Skeletal muscle cell (primary cell): ENCODE measurements at regions not wholly inside any gene's neighbourhood (a gene's known extent, or its start where the extent isn't known, plus 50 kb on each side); places are given as distances from the start of the nearest gene placed in this dataset.

Experiments
- DNase-seq: peaks from one replicate; pipeline ENCODE4 v3.0.0-alpha.2; 2010; ENCODE audit warnings: low read depth
- H3K4me3 ChIP-seq: 2 replicates; pipeline ENCODE4 v1.5.1; 2011; ENCODE audit warnings: low read depth, mild to moderate bottlenecking, control low read depth, low read length, moderate library complexity

DNA sequence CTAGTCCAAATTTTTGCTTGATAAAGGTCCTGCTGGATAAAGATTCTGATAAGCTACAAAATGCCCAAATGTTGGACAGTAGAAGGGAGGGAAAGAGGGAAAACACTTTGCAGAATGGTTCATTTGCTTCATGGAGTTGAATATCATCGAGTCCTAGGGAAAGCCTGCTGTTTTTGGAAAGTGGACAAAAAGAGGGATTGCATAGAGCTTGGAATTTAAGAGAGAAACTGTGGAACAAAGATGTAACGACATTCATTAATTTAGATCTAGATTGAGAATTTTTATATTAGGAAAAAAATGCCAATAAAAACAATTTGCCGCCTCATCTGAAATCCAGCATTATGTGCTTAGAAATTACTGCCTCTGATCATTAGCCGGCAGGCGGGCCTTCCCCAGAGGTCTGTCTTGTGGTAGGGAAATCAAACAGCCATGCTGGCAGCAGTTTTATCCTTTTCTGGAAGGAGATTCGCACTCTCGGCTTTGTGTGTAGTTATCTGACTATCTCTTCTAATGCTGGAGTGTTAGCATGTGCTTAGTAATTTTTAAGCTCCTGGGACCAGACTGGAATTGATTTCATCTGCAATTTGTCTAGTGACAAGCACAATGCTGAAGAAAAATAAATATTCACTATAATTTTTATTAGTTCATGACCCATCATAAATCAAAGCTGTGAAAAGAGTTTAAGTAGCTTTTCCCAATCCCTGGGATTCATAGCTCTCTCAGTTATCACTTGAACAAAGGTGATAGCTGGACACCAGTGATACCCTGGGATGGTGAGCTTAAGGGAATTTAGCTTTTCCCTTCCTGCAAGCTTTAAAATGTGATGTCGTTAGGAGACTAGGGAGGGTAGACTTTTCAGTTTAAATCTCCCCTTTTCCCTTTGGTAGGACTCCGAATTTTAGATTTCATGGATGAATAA is 329.5 kb downstream of the PRL start:
- no peak for DNase-seq

DNA sequence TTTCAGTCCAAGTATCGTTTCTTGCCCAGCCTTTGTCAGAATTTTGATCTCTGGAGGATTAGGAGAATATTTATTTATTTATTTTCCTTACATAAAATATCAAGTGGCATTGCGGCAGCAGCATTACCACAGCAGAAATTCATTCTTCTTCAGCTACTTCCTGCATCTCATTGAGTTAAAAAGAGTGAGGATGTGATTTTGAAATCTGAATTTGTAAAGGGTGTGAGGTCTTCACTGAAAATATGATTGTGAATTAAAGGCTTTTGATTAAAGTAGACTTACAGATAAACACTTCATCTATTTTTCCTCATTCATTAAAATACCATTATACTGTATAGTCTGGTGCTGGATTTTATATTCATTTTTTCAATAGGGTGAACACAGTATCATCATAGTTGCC is 328.4 kb downstream of the PRL start:
- no peak overlapping the region for H3K4me3 ChIP-seq
- no peak for DNase-seq

More for the DNA sequence above, 329.5 kb downstream of the PRL start:
- no peak overlapping the region for H3K4me3 ChIP-seq

DNA sequence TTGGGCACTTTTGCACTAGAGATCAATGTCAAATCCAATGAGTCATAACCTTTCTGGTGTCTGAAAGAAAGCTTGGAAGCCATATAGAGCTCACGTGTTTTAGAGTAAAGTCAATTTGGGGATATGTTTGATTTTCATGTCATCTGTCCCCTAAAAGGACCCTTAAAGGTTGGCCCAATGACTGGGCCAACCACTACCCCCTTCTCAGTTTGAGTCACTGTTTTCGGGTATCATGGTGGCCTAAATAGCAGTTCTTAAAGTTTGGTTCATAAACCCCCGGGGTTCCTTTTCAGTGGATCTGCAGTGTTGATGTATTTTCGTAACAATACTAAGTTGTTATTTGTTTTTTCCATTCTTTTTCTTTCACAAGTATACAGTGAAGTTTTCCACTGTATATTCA is 327.6 kb downstream of the PRL start:
- DNase-seq = no peak
- no peak overlapping the region for H3K4me3 ChIP-seq

DNA sequence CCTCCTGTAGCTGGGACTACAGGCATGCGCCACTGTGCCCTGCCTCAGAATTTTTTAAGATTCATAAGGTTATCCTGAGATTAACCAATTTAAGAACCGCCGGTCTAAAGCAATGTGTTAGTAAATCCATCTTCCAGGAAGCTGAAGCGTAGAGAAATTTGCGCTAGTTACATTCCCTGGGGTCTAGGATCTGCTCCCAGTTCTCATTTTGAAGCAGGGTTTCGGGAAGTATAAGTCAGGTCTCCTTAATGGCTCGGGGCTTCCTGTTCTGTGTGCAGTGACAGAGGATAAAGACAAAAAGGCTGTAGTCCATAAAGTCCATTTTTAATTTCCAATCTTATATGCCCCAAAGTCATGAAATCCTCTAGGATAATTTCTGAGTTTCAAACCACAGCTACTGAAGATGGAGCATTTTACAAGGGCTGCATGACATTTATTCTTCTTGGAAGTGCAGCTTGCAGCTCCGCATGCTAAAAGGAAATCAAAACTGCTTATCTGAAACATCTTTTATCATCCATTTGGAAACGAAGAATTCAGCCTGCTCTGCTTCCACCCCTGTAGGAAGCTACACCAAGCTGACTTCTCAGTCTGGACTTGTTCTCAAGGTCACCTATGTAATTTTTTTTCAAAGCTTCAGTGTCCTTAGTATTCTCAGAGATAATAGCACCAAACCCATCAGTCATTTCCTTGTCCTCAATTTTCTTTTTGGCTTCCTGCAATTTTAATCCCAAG is 326.1 kb downstream of the PRL start:
- DNase-seq = no peak
- H3K4me3 ChIP-seq = no peak overlapping the region

DNA sequence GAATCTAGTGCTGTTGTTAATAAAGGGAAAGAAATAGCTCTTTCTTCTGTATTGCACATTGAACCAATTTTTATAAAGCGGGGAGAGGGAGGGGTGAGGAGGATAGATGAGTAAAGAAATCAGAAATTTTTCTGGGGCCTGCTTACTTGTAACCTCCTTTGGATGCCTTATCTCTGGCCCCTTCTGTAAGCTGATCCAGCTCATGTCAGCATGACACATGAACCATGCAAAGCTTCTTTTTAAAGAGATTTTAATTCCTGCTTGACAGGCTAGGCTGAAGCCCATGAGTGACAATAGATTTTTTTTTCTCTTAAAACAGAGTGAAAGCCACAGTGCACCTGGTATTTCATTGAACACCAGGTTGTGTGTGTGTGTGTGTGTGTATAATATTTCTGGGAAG is 325.3 kb downstream of the PRL start:
- no peak overlapping the region for H3K4me3 ChIP-seq
- DNase-seq = no peak

DNA sequence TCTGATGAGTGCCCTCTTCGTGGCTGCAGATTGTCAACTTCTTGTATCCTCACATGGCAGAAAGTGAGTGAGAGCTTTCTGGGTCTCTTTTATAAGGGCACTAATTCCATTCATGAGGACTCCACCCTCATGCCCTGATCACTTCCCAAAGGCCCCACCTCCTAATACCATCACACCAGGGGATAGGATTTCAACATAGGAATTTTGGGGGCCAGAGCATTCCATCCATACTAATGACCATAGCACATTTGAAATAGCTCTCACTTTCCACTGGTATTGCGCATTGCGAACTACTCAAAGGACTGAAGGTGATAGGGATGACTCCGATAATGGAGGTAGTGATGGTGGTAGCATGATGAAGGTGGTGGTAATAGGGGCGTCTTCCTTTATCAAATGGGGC is 324.3 kb downstream of the PRL start:
- DNase-seq = no peak
- no peak overlapping the region for H3K4me3 ChIP-seq

DNA sequence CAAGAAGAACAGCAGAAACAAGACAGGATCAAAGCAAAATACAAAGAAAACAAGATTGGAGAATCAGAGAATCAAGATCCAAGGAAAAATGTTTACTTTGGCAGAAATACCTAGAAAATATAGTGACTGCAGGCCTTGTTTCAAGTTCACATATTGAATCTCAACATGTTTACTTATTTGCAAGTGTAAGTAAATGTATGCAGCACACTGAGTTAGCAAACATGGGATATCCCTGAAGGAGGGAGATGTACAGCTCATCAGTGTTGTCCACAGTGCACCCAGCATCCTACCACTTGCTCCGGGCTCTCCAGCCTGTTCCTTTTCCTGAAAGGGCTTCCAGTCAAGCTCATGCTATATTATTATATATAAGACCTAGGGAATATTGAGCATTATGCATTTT is 319.5 kb downstream of the PRL start:
- H3K4me3 ChIP-seq = no peak overlapping the region
- DNase-seq = no peak

DNA sequence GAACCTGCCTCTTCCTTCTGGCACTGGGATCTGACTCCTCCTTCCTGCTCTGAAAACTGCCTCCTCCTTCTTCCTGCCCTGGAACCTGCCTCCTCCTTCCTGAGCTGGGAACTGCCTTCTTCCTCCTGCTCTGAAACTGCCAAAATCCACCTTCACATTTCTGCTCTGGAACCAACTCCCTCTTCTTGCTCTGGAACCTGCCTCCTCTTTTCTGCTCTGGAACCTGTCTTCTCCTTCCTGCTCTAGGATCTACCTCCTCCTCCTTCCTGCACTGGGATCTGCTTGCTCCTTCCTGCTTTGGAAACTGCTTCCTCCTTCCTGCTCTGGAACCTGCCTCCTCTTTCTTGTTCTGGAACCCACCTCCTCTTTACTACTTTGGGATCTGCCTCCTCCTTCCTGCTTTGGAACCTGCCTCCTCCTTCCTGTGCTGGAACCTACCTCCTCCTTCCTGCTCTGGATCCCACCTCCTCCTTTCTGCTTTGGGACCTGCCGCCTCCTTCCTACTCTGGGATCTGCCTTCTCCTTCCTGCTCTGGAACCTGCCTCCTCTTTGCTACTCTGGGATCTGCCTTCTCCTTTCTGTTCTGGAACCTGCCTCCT is 315.5 kb downstream of the PRL start:
- no peak overlapping the region for H3K4me3 ChIP-seq
- no peak for DNase-seq

DNA sequence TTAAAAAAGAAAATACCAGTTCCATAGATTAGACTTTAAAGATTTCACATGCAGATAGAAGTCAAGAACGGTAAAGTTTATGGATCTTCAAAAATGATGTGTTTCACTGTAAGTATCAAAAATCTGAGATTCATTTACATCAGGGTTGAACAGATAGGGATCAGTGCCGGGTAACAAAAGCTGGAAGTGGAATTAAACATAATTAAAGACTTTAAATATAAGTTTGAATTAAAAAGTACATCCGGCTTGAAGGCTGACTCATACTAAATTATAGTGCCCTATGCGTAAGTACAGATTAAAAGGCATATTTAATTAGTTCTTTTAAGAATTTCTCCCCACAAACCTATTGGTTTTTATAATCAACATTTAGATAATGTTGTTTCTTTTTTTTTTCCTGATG is 312.7 kb downstream of the PRL start:
- no peak overlapping the region for H3K4me3 ChIP-seq
- no peak for DNase-seq

DNA sequence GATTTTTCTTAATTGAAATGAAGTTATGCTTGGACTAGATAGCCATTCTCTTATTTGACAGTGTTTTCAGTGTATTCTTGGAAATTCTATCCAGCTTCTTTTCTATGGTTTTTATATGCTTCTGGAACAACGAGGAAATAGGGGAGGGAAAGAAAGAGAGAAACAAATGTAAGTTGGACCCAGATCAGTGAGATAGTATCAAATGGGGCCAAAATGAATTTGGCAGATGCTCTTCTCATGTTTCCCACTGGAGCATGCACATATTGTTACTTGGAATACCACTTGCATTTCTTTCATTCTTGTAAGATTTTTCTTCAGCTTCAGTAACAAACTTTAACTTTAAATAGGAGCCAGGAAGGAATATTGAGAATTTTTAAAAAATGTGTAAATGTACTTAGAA is 312.3 kb downstream of the PRL start:
- no peak for DNase-seq

DNA sequence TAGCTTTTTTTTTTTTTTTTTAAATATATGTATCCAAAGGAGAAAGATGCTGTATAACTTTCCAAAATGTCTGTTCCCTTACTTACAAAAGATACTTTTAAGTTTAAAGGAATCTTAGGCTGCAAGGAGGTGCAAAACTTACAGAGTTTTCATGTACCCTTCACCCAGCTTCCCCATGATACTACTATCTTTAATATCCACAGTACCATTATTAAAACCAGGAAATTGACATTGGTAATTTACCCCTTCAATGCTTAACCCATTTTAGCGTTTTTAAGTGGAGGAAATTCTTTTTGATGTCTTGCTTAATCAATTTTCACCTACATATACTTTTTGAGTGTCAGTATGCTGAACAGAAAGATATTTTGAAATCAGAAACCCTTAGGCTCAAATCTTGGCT is 310.9 kb downstream of the PRL start:
- DNase-seq = no peak
- H3K4me3 ChIP-seq = no peak overlapping the region

More for the DNA sequence above, 312.3 kb downstream of the PRL start:
- no peak overlapping the region for H3K4me3 ChIP-seq

DNA sequence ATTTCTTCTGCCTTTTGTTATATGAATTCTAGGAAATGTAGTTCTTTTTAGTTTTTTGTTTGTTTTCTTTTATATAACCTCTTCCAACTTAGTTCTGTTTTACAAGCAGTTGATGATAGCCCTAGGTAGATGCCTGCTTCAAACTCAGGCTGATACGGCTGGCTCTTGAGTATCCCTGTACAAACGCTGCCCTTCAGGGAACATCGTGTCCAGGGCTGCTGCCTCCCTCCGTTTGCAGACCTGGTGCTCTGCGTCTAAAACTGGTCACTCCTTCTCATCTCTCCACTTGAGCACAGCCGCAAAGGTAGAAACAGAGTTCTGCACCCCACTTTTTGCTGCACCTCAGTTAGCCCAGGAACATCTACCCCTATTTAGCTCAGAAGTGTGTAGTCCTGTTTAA is 310.1 kb downstream of the PRL start:
- no peak overlapping the region for H3K4me3 ChIP-seq
- no peak for DNase-seq

DNA sequence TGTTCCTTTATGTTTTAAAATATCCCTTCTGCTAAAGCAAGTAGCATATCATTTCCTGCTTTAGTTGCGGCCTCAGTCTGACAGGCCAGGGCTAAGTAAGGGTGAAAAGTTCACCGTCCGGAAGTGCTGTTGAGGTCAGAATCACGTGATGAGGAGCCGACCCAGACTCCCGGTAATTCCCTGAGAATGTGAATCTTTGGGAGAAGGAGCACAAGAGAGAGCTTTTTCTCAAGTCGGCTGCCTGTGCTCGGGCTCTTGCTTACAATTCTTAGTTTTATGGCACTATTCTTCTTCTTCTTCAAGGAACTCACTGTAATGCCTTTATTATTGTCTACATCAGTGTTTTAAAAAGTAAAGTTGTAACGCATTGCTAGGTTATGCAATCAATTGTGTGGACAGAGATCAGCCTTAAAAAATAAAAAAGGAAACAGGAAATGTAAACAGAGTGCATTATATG is 309.3 kb downstream of the PRL start:
- H3K4me3 ChIP-seq = no peak overlapping the region
- peak; percentile 62 for DNase-seq

DNA sequence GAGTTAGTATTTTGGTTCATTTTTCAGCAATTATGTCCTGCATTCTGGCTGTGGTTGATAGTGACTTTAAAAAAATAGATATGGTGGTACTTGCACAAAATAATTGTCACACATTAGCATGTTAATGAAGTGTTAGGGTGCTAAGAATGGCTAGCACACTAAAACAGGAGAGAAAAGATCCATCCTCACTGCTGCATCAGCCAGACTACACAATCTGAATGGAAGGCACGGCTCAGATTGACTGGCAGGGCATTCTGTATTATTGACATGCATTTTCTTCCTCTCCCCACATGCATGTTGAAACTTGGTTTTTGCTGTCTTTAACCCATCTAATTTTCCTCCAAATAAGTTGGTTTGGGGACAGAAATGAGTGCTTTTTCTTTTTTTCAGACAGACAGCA is 306.3 kb downstream of the PRL start:
- no peak overlapping the region for H3K4me3 ChIP-seq
- DNase-seq = no peak

DNA sequence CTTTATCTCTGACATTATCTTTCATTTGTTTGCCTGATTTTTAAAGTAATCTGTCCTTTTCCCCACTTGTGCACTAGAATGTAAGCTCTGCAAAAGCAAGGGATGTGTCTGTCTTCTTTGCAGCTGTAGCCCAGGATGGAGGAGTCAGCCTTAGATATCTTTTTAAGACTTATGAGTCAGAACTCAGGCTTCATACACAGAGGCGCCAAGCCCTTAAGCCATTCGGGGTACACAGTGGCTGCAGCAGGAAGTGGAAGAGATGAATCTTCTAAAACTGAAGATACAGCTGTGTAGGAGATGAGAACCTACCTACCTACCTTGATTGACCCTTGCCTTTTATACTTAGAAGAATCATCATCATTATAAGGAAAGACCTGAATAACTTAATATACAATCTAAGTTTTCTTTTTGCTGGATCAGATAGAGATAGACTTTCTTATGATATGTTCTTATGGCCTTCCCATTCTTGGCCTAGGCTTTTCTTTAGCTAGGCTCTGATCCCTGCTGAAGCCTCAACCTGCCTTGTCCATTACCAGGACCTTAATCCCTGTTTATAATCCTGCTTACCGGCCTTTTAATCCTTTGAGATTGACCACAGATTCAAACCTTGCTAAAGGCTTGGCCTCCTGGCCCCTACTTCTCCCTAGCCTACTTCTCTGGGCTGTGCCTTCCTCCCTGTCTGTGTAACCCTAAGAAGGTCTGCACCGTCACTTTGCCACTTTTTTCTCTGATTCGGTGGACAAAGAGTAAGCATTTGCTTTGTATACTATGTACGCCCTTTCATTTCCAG is 304.5 kb downstream of the PRL start:
- peak; percentile 37 for DNase-seq
- no peak overlapping the region for H3K4me3 ChIP-seq

DNA sequence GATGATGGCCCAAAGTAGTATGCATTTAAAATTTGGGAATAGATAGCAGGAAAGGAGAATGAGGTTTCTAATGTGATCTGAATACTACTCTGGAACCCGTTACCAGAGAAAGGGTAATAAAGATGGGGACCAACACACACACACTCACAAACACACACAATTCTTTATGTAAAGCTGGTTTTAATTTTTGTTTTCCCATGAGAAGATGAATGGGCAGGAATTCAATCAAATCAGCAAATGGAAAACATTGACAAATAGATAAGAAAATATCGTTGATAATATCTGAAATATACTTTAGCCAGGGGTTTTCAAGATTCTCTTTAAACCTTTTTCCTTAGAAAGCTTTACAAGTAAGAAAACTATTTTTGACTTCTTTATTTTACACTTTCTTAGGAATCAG is 303.0 kb downstream of the PRL start:
- no peak for DNase-seq
- no peak overlapping the region for H3K4me3 ChIP-seq

DNA sequence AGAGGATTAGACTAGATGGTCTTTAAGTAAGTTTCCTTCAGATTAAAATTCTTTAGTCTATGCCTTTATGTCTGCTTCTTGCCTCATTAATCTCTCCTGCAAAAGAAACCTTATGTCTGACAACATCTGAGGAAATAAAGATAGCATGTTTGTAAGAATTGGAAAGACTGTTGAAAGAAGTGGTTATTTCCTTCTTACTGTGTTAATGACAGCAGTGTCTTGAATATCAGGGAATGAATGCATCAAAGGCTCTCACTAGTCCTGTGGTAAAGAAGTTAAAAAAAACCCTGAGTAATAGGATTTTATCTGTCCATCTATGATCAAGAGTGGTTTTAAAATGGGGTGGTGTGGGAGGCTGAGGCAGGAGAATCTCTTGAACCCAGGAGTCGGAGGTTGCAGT is 302.0 kb downstream of the PRL start:
- H3K4me3 ChIP-seq = no peak overlapping the region
- no peak for DNase-seq

DNA sequence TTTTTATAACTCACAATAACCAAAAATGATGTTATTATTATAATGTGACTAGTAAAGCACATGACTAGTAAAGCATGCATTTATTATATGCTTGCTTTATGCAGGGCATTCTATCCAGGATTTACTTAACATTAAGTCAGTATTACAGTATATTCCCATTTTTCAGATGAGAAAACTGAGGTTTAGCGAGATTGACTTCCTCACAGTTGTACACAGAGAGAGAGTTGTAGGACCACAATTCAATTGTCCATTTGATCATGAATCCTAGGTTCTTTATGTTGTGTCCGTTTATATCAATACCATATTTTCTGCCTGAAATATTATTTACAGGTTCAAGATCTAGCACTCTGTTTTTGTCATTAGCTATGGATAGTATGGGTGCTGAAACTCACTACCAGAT is 301.5 kb downstream of the PRL start:
- DNase-seq = no peak
- H3K4me3 ChIP-seq = no peak overlapping the region

DNA sequence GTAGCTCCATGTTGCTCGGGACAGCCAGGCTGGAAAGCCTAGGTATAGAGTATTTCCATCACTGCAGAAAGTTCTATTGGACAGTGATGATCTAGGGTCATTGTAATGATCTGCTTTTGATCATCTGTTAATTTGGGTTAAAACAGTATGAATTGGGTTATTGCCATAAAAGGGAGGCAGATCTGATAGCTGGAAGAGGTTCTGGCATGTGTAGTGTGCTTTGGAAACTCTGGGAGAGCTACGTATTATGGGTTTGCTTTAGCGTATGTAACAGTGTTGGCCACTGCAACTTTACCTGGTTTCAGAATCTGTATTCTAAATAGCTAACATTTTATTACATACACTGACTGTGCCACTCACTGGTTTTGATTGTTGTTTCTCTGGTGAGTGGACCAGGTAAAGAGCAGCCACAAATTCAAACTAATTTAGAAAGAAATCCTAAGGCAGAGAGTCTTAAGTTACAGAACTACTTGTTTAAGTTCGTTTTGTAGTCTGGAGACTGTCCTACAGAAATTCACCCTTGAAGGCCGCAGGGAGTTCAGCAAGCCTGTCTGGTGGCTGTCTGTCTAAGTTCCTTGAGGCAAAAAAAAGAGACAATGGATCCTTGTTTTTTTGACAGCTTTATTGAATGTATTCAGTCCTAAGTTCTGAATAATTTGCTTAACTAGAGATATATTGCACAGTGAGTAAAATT is 300.3 kb downstream of the PRL start:
- no peak overlapping the region for H3K4me3 ChIP-seq
- DNase-seq = no peak
